HUDEP-2 (cell line): ENCODE measurements at regions not wholly inside any gene's neighbourhood (a gene's known extent, or its start where the extent isn't known, plus 50 kb on each side); places are given as distances from the start of the nearest gene placed in this dataset.

Experiments used
- DNase-seq, 76 experiments: peaks; one replicate each; lab custom pipeline; 2025; ENCODE audit not compliant: unreplicated experiment in 76 of 76; lab: John Stamatoyannopoulos, UW

- no peak for DNase-seq
Observed at GRCh38 chr9:108142142-108142503, 652.6 kb upstream of the KLF4 start.

- DNase-seq: no peak
Observed at GRCh38 chr9:108139900-108140299, 650.3 kb upstream of the KLF4 start.

- DNase-seq: no peak
Observed at GRCh38 chr9:108138516-108138915, 648.9 kb upstream of the KLF4 start.

- no peak for DNase-seq
Observed at GRCh38 chr9:108136656-108137055, 647.1 kb upstream of the KLF4 start.

GRCh38 chr9:108134486-108135128 lies 645.0 kb upstream of the KLF4 start:
- DNase-seq: no peak

GRCh38 chr9:108133680-108134079 lies 644.1 kb upstream of the KLF4 start:
- DNase-seq: no peak

- no peak for DNase-seq
Observed at GRCh38 chr9:108133101-108133500, 643.5 kb upstream of the KLF4 start.

- no peak for DNase-seq
Observed at GRCh38 chr9:108130905-108131304, 641.3 kb upstream of the KLF4 start.

GRCh38 chr9:108125625-108126024 lies 636.1 kb upstream of the KLF4 start:
- peak in 7 of 76 experiments; percentile 3 to 18 (median 6) for DNase-seq

GRCh38 chr9:108119530-108120113 lies 630.1 kb upstream of the KLF4 start:
- DNase-seq: peak in 27 of 76 experiments; percentile 1 to 55 (median 19)

GRCh38 chr9:108117795-108118194 lies 628.2 kb upstream of the KLF4 start:
- DNase-seq: no peak

- no peak for DNase-seq
Observed at GRCh38 chr9:108117306-108117705, 627.7 kb upstream of the KLF4 start.

- no peak for DNase-seq
Observed at GRCh38 chr9:108113596-108113995, 624.0 kb upstream of the KLF4 start.

GRCh38 chr9:108109927-108110690 lies 620.5 kb upstream of the KLF4 start:
- DNase-seq: no peak

GRCh38 chr9:108108852-108109448 lies 619.4 kb upstream of the KLF4 start:
- DNase-seq: peak in 13 of 76 experiments; percentile 1 to 35 (median 21)

GRCh38 chr9:108108280-108108851 lies 618.8 kb upstream of the KLF4 start:
- no peak for DNase-seq

- no peak for DNase-seq
Observed at GRCh38 chr9:108105885-108106284, 616.3 kb upstream of the KLF4 start.

GRCh38 chr9:108104991-108105390 lies 615.4 kb upstream of the KLF4 start:
- no peak for DNase-seq

- DNase-seq: no peak
Observed at GRCh38 chr9:108103046-108103693, 613.6 kb upstream of the KLF4 start.

- no peak for DNase-seq
Observed at GRCh38 chr9:108101410-108101809, 611.8 kb upstream of the KLF4 start.

GRCh38 chr9:108100571-108100970 lies 611.0 kb upstream of the KLF4 start:
- DNase-seq: no peak
